ENCODE measurements at regions not wholly inside any gene's neighbourhood (a gene's known extent, or its start where the extent isn't known, plus 50 kb on each side); places are given as distances from the start of the nearest gene placed in this dataset.

DNA sequence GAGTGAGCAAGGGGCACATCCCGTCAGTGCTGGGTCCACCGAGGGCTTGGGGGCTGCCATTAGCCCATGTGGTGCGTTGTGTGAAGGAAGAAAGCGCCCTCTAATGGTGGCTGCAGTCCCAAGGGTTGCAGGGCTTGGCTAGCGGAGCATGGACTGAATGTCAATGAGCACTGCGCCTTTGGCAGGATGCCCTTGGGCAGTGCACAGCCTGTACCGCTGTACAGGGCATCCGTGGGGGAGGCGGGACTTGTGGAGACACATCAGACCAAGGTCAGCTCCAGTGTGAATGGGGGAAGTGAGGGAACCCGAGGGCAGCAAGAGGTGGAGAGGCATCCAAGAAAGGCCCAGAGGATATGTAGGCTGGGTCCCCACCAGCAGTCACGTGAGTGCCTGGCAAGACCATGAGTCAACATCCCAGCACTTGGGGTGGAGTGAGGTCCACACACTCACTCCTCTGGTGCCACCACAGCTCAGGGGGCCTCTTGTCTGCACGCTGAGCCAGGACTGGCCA lies 75.5 kb upstream of the MED9 start:
- TF ChIP-seq, protein P1, sequence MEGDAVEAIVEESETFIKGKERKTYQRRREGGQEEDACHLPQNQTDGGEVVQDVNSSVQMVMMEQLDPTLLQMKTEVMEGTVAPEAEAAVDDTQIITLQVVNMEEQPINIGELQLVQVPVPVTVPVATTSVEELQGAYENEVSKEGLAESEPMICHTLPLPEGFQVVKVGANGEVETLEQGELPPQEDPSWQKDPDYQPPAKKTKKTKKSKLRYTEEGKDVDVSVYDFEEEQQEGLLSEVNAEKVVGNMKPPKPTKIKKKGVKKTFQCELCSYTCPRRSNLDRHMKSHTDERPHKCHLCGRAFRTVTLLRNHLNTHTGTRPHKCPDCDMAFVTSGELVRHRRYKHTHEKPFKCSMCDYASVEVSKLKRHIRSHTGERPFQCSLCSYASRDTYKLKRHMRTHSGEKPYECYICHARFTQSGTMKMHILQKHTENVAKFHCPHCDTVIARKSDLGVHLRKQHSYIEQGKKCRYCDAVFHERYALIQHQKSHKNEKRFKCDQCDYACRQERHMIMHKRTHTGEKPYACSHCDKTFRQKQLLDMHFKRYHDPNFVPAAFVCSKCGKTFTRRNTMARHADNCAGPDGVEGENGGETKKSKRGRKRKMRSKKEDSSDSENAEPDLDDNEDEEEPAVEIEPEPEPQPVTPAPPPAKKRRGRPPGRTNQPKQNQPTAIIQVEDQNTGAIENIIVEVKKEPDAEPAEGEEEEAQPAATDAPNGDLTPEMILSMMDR (IDR thresholded peaks at IDR 0.05 in 2 of 3, conservative IDR thresholded peaks at IDR 0.05 in 1 of 3; ENCODE audit: borderline replicate concordance in 1 of 3, insufficient read depth in 1 of 3, low read depth in 2 of 3, low read length in 2 of 3): peak; percentile 39 to 74 (median 64); a peak in 5 of 6 replicates
- TF ChIP-seq EZH2 (IDR thresholded peaks at IDR 0.05): no peak
- no peak for TF ChIP-seq TCF7L2 (IDR thresholded peaks at IDR 0.05; ENCODE audit: borderline replicate concordance, extremely low read depth, insufficient read depth, insufficient read length)
- TF ChIP-seq, protein P2, sequence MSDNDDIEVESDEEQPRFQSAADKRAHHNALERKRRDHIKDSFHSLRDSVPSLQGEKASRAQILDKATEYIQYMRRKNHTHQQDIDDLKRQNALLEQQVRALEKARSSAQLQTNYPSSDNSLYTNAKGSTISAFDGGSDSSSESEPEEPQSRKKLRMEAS (IDR thresholded peaks at IDR 0.05): peak; percentile 19; the same call in 1 of the 2 replicates
- TF ChIP-seq SP1 (IDR thresholded peaks at IDR 0.05; ENCODE audit: low read depth): no peak; the same call in 1 of the 2 replicates
- no peak for TF ChIP-seq EGR1 (IDR thresholded peaks at IDR 0.05; ENCODE audit: low read depth)
- no peak for TF ChIP-seq EZH2phosphoT487 (IDR thresholded peaks at IDR 0.05; ENCODE audit: borderline replicate concordance)
- no peak for TF ChIP-seq CBX3 (IDR thresholded peaks at IDR 0.05; ENCODE audit: low read depth)
- TF ChIP-seq RAD21 (IDR thresholded peaks at IDR 0.05; ENCODE audit: low read depth): peak; percentile 61
- TF ChIP-seq SIN3A (IDR thresholded peaks at IDR 0.05; ENCODE audit: low read depth): no peak
